HG02571 (cell line): ENCODE measurements at regions not wholly inside any gene's neighbourhood (a gene's known extent, or its start where the extent isn't known, plus 50 kb on each side); places are given as distances from the start of the nearest gene placed in this dataset.

Experiments used
- ATAC-seq: cut with Tn5 transposase; IDR thresholded peaks from one replicate; pipeline ENCODE4 v1.9.1; 2021; ENCODE audit warnings: mild to moderate bottlenecking, moderate library complexity; ENCODE audit not compliant: unreplicated experiment

- no peak for ATAC-seq
These were observed 239.6 kb downstream of the SOX9 start for GRCh38 chr17:72360386-72360940.

GRCh38 chr17:72361892-72362291, 241.1 kb downstream of the SOX9 start:
- ATAC-seq, result no peak

- ATAC-seq, result no peak
These were observed 241.7 kb downstream of the SOX9 start for GRCh38 chr17:72362376-72363088.

GRCh38 chr17:72363089-72363610, 242.3 kb downstream of the SOX9 start:
- no peak for ATAC-seq

GRCh38 chr17:72365857-72366414, 245.1 kb downstream of the SOX9 start:
- no peak for ATAC-seq

GRCh38 chr17:72366626-72367025, 245.8 kb downstream of the SOX9 start:
- no peak for ATAC-seq

GRCh38 chr17:72368191-72368590, 247.4 kb downstream of the SOX9 start:
- ATAC-seq, result no peak

- no peak for ATAC-seq
These were observed 248.5 kb downstream of the SOX9 start for GRCh38 chr17:72369366-72369765.

- no peak for ATAC-seq
These were observed 250.0 kb downstream of the SOX9 start for GRCh38 chr17:72370819-72371218.

GRCh38 chr17:72372185-72372584, 251.4 kb downstream of the SOX9 start:
- ATAC-seq, result no peak

- ATAC-seq, result no peak
These were observed 253.3 kb downstream of the SOX9 start for GRCh38 chr17:72373910-72374741.

GRCh38 chr17:72376526-72377345, 255.9 kb downstream of the SOX9 start:
- ATAC-seq, result no peak

- no peak for ATAC-seq
These were observed 257.9 kb downstream of the SOX9 start for GRCh38 chr17:72378414-72379390.

- ATAC-seq, result no peak
These were observed 258.7 kb downstream of the SOX9 start for GRCh38 chr17:72379516-72379915.

GRCh38 chr17:72380120-72380519, 259.3 kb downstream of the SOX9 start:
- no peak for ATAC-seq

- ATAC-seq, result no peak
These were observed 259.9 kb downstream of the SOX9 start for GRCh38 chr17:72380737-72381136.

- no peak for ATAC-seq
These were observed 261.0 kb downstream of the SOX9 start for GRCh38 chr17:72381597-72382397.

- ATAC-seq, result no peak
These were observed 262.3 kb downstream of the SOX9 start for GRCh38 chr17:72382971-72383722.
